ENCODE measurements at regions not wholly inside any gene's neighbourhood (a gene's known extent, or its start where the extent isn't known, plus 50 kb on each side); places are given as distances from the start of the nearest gene placed in this dataset.

- no peak for DNase-seq
Observed at GRCh38 chr9:115629879-115630840, 512.2 kb upstream of the TNC start.

GRCh38 chr9:115632391-115632790, 514.4 kb upstream of the TNC start:
- no peak for DNase-seq

- DNase-seq = no peak
Observed at GRCh38 chr9:115633104-115633503, 515.1 kb upstream of the TNC start.

GRCh38 chr9:115635680-115636383, 517.8 kb upstream of the PAPPA start:
- no peak for DNase-seq

GRCh38 chr9:115636596-115636995, 517.0 kb upstream of the PAPPA start:
- no peak for DNase-seq

GRCh38 chr9:115637661-115638060, 515.9 kb upstream of the PAPPA start:
- no peak for DNase-seq

- DNase-seq = no peak
Observed at GRCh38 chr9:115640887-115641286, 512.7 kb upstream of the PAPPA start.

GRCh38 chr9:115642285-115642684, 511.3 kb upstream of the PAPPA start:
- DNase-seq = no peak

- no peak for DNase-seq
Observed at GRCh38 chr9:115643948-115644727, 509.5 kb upstream of the PAPPA start.

GRCh38 chr9:115649991-115650472, 503.6 kb upstream of the PAPPA start:
- no peak for DNase-seq

GRCh38 chr9:115650768-115651167, 502.8 kb upstream of the PAPPA start:
- DNase-seq = no peak

GRCh38 chr9:115651461-115651860, 502.1 kb upstream of the PAPPA start:
- no peak for DNase-seq

GRCh38 chr9:115653171-115653606, 500.4 kb upstream of the PAPPA start:
- no peak for DNase-seq

GRCh38 chr9:115657695-115658094, 495.9 kb upstream of the PAPPA start:
- no peak for DNase-seq

- DNase-seq = no peak
Observed at GRCh38 chr9:115665519-115665918, 488.1 kb upstream of the PAPPA start.

GRCh38 chr9:115668521-115668920, 485.1 kb upstream of the PAPPA start:
- DNase-seq = no peak

- no peak for DNase-seq
Observed at GRCh38 chr9:115671236-115671962, 482.2 kb upstream of the PAPPA start.

- no peak for DNase-seq
Observed at GRCh38 chr9:115671963-115672305, 481.7 kb upstream of the PAPPA start.

- no peak for DNase-seq
Observed at GRCh38 chr9:115672477-115673316, 480.9 kb upstream of the PAPPA start.

- no peak for DNase-seq
Observed at GRCh38 chr9:115673599-115673998, 480.0 kb upstream of the PAPPA start.

- no peak for DNase-seq
Observed at GRCh38 chr9:115674091-115674490, 479.5 kb upstream of the PAPPA start.

GRCh38 chr9:115675834-115676233, 477.8 kb upstream of the PAPPA start:
- DNase-seq = no peak

Data from NK-92 treated with Interleukin-12 subunit alpha and Interleukin-12 subunit beta, amount 100 ng/mL, for 24 hours (cell line).